ENCODE measurements at regions not wholly inside any gene's neighbourhood (a gene's known extent, or its start where the extent isn't known, plus 50 kb on each side); places are given as distances from the start of the nearest gene placed in this dataset.
"Not testable (repeated sequence)": the region's sequence is repeated elsewhere in the genome, so short reads cannot be mapped to it uniquely, and the experiment has no call there.

DNA sequence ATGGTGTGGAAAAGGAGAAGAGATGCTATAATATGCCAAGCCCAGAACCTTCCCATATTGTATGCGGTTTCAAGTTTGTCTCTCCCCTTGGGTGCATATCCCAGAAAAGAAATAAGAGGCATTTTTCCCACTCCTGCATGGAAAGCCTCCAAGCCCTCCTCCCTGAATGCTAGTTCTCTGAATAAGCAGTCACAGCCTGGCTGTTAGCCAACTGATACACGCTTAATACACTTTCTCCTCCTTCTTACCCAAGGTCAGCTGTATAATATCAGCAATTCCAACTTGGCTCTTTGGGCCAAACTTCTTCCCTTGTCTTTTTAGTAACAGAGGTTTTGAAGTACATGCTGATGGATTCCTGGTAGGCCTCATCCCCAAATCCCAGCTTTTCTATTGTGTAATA, 440.1 kb downstream of the EPHA7 start:
- CTCF ChIA-PET, result interaction anchor here (0.6 kb wide), 1 partner anchor 780 kb away, joined by 3 read pairs; no protein-coding TSS in a partner anchor
- Mint-ChIP-seq H3K27me3 (ENCODE audit: low read depth) (no peaks in the 10 kb centered on the region), H3K4me3 (no peak overlapping the region), H3K27ac (no peak overlapping the region), H3K9me3 (no peaks in the 10 kb centered on the region), H3K4me1 (ENCODE audit: low read depth) (no peaks in the 10 kb centered on the region), H3K36me3 (ENCODE audit: low read depth) (no peaks in the 10 kb centered on the region)
- no peak for DNase-seq
- intact Hi-C loops (cut with micrococcal nuclease), result no loop called here

DNA sequence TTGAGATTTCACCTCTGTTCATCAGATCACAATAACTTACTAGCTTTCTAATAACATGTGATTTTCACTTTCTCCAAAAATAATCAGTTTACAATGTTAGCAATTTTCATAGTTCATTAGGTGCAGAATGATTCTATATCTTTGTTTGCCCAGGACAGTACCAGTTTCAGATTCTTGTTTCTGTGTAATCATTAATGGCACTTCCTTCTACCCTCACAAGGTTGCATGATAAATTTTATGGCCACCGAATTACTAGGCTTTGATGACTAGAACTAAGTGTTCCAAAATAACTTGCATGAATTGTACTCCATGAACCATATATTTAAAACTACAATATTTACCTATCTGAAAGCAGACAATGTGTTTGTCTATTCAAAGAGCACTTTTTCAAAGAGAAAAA, 442.3 kb downstream of the EPHA7 start:
- H3K4me3 Mint-ChIP-seq, result no peak overlapping the region
- no peak for DNase-seq
- intact Hi-C loops (cut with micrococcal nuclease), result no loop called here
- H3K27me3 Mint-ChIP-seq (ENCODE audit: low read depth), result no peaks in the 10 kb centered on the region
- CTCF ChIA-PET, result no interaction called here
- H3K27ac Mint-ChIP-seq, result no peak overlapping the region
- no peaks in the 10 kb centered on the region for H3K36me3 Mint-ChIP-seq (ENCODE audit: low read depth)
- H3K9me3 Mint-ChIP-seq, result no peaks in the 10 kb centered on the region
- H3K4me1 Mint-ChIP-seq (ENCODE audit: low read depth), result no peaks in the 10 kb centered on the region

DNA sequence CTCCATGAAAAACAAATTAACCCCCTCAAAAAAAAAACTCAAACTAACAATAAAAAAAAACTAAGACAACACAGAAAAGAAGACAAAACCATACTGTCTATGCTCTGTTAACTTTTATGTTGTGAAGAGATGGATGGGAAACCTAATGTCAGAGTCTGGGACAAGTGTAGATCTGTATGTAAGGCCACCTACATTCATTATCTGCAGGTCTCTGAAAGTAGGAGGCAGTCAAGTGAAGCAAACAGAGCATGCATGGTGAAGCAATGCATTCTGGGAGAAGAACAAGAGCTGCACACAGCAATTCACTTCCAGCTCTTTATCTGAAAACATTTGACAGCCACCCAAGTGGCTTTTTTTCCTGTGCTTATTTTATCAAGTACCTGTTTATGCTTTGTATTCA, 452.0 kb downstream of the EPHA7 start:
- CTCF ChIA-PET, result no interaction called here
- intact Hi-C loops (cut with micrococcal nuclease), result no loop called here
- Mint-ChIP-seq H3K4me1 (ENCODE audit: low read depth) (no peaks in the 10 kb centered on the region), H3K4me3 (no peak overlapping the region), H3K36me3 (ENCODE audit: low read depth) (no peaks in the 10 kb centered on the region), H3K27ac (no peak overlapping the region), H3K27me3 (ENCODE audit: low read depth) (no peaks in the 10 kb centered on the region), H3K9me3 (peaks cover 2% of the 10 kb centered on the region)
- DNase-seq, result no peak

DNA sequence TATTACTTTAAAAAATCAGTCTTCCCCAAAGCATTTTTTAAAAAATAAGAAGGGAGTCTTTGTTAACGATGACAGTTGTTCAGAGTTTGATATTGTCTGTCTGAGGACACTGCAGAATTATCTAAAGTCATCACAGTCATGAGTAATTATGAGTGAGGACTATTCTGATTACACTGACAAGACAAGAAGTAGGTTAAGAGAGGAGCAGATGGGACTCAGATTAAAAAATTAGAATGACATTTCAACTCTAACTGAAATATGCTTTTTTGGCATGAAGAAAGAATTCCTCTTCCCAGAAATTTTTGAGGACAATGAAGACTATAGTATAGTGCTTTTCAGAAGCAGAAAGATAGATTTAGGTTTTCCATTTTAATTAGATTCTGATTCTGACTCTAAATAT, 456.5 kb downstream of the EPHA7 start:
- CTCF ChIA-PET, result interaction anchor here (0.6 kb wide), 1 partner anchor 11 kb away, joined by 3 read pairs; no protein-coding TSS in a partner anchor
- H3K27ac Mint-ChIP-seq, result no peak overlapping the region
- no peaks in the 10 kb centered on the region for H3K27me3 Mint-ChIP-seq (ENCODE audit: low read depth)
- no peak for DNase-seq
- no peak overlapping the region for H3K4me3 Mint-ChIP-seq
- no peaks in the 10 kb centered on the region for H3K4me1 Mint-ChIP-seq (ENCODE audit: low read depth)
- peaks cover 18% of the 10 kb centered on the region for H3K9me3 Mint-ChIP-seq
- intact Hi-C loops (cut with micrococcal nuclease), result no loop called here
- no peaks in the 10 kb centered on the region for H3K36me3 Mint-ChIP-seq (ENCODE audit: low read depth)

DNA sequence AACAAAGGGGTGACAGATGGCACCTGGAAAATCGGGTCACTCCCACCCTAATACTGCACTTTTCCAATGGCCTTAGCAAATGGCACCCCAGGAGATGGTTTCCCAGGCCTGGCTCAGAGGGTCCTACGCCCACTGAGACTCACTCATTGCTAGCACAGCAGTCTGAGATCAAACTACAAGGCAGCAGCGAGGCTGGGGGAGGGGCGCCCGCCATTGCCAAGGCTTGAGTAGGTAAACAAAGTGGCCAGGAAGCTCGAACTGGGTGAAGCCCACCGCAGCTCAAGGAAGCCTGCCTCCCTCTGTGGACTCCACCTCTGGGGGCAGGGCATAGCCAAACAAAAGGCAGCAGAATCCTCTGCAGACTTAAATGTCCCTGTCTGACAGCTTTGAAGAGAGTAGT, 467.2 kb downstream of the EPHA7 start:
- H3K4me3 Mint-ChIP-seq; H3K4me1 Mint-ChIP-seq (ENCODE audit: low read depth); DNase-seq; H3K27ac Mint-ChIP-seq; intact Hi-C loops (cut with micrococcal nuclease); H3K9me3 Mint-ChIP-seq; H3K36me3 Mint-ChIP-seq (ENCODE audit: low read depth); H3K27me3 Mint-ChIP-seq (ENCODE audit: low read depth): not testable (repeated sequence)
- CTCF ChIA-PET, result interaction anchor here (0.7 kb wide), 1 partner anchor 10 kb away, joined by 3 read pairs; no protein-coding TSS in a partner anchor

DNA sequence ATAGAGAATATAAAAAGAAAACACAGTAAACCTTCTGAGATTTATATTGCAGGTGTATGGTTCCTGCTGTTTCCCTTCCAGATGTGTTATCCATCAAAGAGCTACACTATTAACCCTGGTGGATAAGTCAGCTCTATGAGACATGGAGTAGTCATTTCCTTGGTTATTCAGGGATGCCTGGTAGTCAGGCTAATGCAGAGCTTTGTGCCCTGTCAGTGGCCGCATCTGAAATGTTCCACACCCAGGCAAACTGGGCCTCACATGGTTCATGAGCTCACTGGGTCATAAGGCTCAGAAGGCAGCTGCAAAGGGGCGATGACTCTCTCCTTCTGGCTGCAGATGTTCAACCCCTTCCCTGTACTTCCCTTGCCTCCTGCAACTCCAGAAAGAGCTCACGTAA, 473.6 kb downstream of the EPHA7 start:
- CTCF ChIA-PET, result interaction anchor here (0.6 kb wide), 1 partner anchor 30 kb away, joined by 3 read pairs; no protein-coding TSS in a partner anchor
- Mint-ChIP-seq H3K4me3 (no peak overlapping the region), H3K27ac (peak overlapping the region; percentile 46), H3K27me3 (ENCODE audit: low read depth) (no peaks in the 10 kb centered on the region), H3K9me3 (peaks cover 1% of the 10 kb centered on the region), H3K36me3 (ENCODE audit: low read depth) (no peaks in the 10 kb centered on the region), H3K4me1 (ENCODE audit: low read depth) (no peaks in the 10 kb centered on the region)
- intact Hi-C loops (cut with micrococcal nuclease), result no loop called here
- DNase-seq, result no peak

DNA sequence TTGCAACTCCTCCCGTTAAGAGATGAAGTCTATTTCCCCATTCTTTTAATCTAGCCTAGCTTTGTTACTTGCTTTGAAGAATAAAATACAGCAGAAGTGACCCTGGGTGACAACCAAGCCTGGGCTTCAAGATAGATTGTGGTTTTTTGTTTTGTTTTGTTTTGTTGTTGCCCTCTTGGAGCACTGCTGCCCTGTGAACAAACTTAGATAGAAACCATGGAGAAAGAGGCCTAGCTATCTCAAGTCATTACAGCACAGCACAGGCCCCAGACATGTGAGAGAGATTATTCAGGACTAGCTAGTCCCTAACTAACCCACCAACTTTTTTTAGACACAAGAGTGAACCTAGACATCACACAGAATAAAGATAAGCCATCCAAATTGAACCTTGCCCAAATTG, 475.2 kb downstream of the EPHA7 start:
- no peak overlapping the region for H3K4me3 Mint-ChIP-seq
- H3K9me3 Mint-ChIP-seq, result no peaks in the 10 kb centered on the region
- no peak overlapping the region for H3K27ac Mint-ChIP-seq
- CTCF ChIA-PET, result no interaction called here
- DNase-seq, result no peak
- H3K36me3 Mint-ChIP-seq (ENCODE audit: low read depth), result no peaks in the 10 kb centered on the region
- no peaks in the 10 kb centered on the region for H3K27me3 Mint-ChIP-seq (ENCODE audit: low read depth)
- intact Hi-C loops (cut with micrococcal nuclease), result no loop called here
- H3K4me1 Mint-ChIP-seq (ENCODE audit: low read depth), result no peaks in the 10 kb centered on the region

DNA sequence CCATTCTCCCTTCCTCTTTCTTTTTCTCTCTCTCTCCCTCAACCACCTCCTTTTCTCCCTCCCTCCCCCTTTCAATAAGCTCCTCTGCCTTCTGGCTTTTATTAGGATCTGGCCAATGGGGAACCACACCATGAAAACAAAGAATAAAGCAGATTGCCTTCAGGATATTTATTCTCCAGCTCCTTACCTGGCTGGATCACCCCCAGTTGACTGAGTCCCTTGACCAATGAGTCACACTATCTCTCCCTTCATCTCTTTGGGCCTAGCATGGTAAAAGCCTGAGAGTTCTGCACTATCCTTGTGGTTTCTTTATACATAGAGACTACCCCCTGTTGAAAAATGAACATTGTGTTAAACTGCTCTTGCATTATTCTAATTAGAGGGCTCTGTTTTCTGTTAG, 476.8 kb downstream of the EPHA7 start:
- Mint-ChIP-seq H3K9me3 (no peaks in the 10 kb centered on the region), H3K4me1 (ENCODE audit: low read depth) (no peaks in the 10 kb centered on the region), H3K4me3 (no peak overlapping the region), H3K36me3 (ENCODE audit: low read depth) (no peaks in the 10 kb centered on the region), H3K27me3 (ENCODE audit: low read depth) (no peaks in the 10 kb centered on the region), H3K27ac (no peak overlapping the region)
- CTCF ChIA-PET, result interaction anchor here (0.6 kb wide), 1 partner anchor 259 kb away, joined by 3 read pairs; no protein-coding TSS in a partner anchor
- intact Hi-C loops (cut with micrococcal nuclease), result no loop called here
- no peak for DNase-seq

DNA sequence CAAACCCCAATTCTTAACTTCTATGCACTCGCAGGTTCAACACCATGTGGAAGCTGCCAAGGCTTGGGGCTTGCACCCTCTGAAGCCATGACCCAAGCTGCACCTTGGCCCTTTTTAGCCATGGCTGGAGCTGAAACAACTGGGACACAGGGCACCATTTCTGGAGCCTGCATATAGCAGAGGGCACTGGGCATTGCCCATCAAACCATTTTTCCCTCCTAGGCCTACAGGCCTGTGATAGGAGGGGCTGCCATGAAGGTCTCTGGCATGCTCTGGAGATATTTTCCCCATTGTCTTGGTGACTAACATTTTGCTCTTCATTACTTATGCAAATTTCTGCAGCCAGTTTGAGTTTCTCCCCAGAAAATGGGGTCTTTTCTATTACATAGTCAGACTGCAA, 484.7 kb downstream of the EPHA7 start:
- CTCF ChIA-PET, result no interaction called here
- peaks cover 3% of the 10 kb centered on the region for H3K9me3 Mint-ChIP-seq
- intact Hi-C loops (cut with micrococcal nuclease), result no loop called here
- no peak for DNase-seq
- H3K4me1 Mint-ChIP-seq (ENCODE audit: low read depth), result no peaks in the 10 kb centered on the region
- H3K27me3 Mint-ChIP-seq (ENCODE audit: low read depth), result no peaks in the 10 kb centered on the region
- H3K4me3 Mint-ChIP-seq, result no peak overlapping the region
- no peak overlapping the region for H3K27ac Mint-ChIP-seq
- H3K36me3 Mint-ChIP-seq (ENCODE audit: low read depth), result no peaks in the 10 kb centered on the region

DNA sequence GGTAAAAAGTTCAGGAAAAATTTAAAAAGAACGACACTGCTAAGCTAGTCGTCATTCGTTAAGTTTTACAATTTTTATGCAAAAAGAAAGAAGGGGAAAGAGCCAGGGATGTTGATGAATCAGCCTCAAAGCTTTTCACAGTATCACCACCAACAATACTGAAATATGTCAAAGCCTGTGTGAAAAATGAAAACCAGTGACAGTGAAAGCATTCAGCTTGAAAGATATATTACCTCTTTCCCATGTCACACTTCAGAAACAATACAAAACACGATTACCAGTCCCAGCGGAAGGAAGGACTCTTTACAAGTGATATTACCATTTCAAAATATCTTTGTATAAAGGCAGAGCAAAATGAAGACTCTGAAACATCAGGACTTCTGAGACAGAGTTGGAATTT, 489.2 kb downstream of the EPHA7 start:
- no peaks in the 10 kb centered on the region for H3K27me3 Mint-ChIP-seq (ENCODE audit: low read depth)
- no peak overlapping the region for H3K27ac Mint-ChIP-seq
- no peaks in the 10 kb centered on the region for H3K4me1 Mint-ChIP-seq (ENCODE audit: low read depth)
- H3K36me3 Mint-ChIP-seq (ENCODE audit: low read depth), result no peaks in the 10 kb centered on the region
- CTCF ChIA-PET, result no interaction called here
- intact Hi-C loops (cut with micrococcal nuclease), result no loop called here
- no peak overlapping the region for H3K4me3 Mint-ChIP-seq
- DNase-seq, result no peak
- H3K9me3 Mint-ChIP-seq, result peaks cover 8% of the 10 kb centered on the region

DNA sequence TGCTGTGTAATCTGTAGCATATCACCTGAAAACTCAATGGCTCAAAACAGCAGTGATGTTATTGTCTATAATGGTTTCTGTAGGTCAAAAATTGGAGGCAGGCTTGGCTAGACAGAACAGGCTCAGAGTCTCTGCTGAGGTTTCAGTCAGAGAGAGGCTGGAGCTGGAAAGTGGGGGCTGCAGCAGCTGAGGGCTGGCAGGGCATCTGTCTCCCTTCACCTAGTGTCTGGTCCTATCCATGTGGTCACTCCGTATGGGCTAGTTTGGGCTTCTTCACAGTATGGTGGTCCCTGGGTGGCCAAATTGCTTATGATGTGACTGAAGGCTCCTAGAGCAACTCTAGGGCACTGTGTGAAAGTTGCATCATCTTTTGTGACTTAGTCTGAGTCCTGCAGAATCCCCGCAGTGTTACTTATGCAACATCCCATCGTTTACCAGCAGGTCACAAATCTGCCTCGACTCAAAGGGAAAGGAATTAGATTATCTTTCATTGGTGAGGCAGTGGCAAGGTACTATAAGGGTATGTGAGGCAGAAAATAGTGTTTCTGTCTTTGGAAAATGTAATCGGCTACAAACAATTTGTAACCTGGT, 497.0 kb downstream of the EPHA7 start:
- no peak overlapping the region for H3K27ac Mint-ChIP-seq
- no peak for DNase-seq
- no peak overlapping the region for H3K4me3 Mint-ChIP-seq
- no peaks in the 10 kb centered on the region for H3K4me1 Mint-ChIP-seq (ENCODE audit: low read depth)
- CTCF ChIA-PET, result no interaction called here
- intact Hi-C loops (cut with micrococcal nuclease), result no loop called here
- H3K36me3 Mint-ChIP-seq (ENCODE audit: low read depth), result no peaks in the 10 kb centered on the region
- H3K27me3 Mint-ChIP-seq (ENCODE audit: low read depth), result no peaks in the 10 kb centered on the region
- H3K9me3 Mint-ChIP-seq, result peaks cover 2% of the 10 kb centered on the region

DNA sequence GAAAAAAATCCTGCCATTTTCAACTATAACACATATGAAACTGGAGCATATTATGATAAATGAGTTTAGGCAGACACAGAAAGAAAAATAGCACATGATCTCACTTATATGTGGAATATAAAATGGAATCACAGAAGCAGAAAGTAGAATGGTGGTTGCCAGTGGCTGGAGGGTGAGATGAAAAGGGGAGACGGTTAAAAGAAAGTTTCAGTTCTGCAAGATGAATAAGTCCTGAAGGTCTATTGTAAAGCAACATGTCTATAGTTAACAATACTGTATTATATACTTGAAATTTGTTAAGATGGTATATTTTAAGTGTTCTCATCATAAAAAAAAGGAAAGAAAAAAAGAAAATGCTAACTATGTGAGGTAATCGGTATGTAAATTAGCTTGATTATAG, 503.9 kb downstream of the EPHA7 start:
- no peaks in the 10 kb centered on the region for H3K9me3 Mint-ChIP-seq

DNA sequence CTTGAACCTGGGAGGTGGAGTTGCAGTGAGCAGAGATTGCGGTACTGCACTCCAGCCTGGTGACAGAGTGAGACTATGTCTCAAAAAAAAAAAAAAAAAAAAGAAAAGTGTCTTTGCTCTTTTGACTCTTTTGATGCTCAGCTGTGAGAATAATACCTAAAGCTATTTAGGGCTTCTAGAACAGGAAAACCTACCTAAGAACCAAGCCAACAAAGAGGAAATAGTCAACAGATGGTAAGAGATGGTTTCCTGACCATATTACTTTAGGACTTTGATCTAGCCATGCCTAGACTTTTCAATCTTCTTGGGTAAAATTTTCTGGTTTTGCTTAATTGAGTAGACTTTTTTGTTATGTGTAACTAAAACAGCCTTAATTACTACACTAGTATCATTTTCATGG, 508.1 kb downstream of the EPHA7 start:
- Mint-ChIP-seq H3K27ac (no peak overlapping the region), H3K27me3 (ENCODE audit: low read depth) (no peaks in the 10 kb centered on the region), H3K4me1 (ENCODE audit: low read depth) (no peaks in the 10 kb centered on the region), H3K9me3 (no peaks in the 10 kb centered on the region), H3K4me3 (no peak overlapping the region), H3K36me3 (ENCODE audit: low read depth) (no peaks in the 10 kb centered on the region)
- intact Hi-C loops (cut with micrococcal nuclease), result no loop called here
- CTCF ChIA-PET, result no interaction called here
- DNase-seq, result no peak

More for the DNA sequence above, 503.9 kb downstream of the EPHA7 start:
- intact Hi-C loops (cut with micrococcal nuclease), result no loop called here
- Mint-ChIP-seq H3K36me3 (ENCODE audit: low read depth) (no peaks in the 10 kb centered on the region), H3K27me3 (ENCODE audit: low read depth) (no peaks in the 10 kb centered on the region), H3K27ac (no peak overlapping the region), H3K4me1 (ENCODE audit: low read depth) (no peaks in the 10 kb centered on the region), H3K4me3 (no peak overlapping the region)
- DNase-seq, result no peak
- CTCF ChIA-PET, result no interaction called here
